HT1080 (cell line): ENCODE measurements at regions not wholly inside any gene's neighbourhood (a gene's known extent, or its start where the extent isn't known, plus 50 kb on each side); places are given as distances from the start of the nearest gene placed in this dataset.
A peak's percentile ranks its signal among the peaks of the same experiment; 100 is the strongest.

Source experiments
- DNase-seq: peaks from one replicate; pipeline ENCODE4 v3.0.0-alpha.2; 2015; ENCODE audit warnings: low read depth

GRCh38 chr9:115169003-115169402 is 51.0 kb upstream of the TNC start:
- no peak for DNase-seq

DNA sequence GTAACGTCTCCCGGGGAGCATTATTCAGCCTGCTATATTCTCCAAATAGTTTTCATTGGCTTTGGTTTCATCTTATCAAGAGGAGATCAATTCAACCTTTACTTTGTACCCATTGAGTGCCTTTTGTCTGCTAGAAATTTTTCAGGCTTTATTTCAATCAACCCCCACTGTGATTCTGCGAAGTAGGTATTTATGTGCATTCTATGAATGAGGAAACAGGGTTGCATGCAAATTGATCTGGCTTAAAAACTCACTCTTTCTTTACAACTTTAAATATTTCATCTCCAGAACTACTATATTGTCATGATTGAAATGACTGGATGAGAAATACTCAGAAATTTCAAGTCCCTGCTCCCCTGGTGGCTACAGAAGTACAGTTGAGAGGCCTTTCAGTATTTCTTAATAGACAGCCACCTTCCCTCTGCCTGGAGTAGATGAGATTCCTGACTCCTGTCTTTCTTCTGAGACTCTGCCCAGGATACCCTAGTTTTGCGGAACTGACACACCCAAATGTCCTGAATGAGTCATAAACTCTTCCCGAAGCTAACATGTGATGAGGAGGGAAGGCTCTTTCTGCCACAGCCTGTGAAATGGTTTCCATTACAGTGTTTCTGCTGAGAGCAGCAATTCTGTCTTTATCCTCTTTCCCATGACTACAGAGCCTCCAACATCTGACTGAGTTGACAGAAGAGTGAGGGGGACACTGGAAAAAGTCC is 52.6 kb upstream of the TNC start:
- peak; percentile 94 for DNase-seq

DNA sequence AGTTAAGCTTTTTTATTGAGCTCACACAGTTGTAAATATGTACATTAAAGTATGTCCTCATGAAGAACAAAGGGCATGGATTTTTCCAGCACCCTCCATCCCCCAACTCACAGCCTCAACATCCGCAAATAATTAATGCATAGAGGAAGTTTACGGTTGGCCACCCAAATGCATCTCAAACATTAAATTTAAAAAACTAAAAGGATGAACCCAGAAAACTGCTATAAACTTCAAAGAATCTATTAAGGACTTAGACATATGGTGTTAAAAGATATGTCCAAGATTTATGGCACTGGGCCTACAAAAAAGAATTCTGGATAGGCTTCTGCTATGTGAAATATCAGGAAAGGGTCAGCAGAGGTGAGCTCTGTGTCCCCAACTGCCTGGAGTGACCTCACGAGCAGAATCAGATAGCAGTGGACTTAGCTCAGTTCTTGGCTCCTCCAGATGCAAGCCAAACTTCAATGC is 54.0 kb upstream of the TNC start:
- DNase-seq: no peak

DNA sequence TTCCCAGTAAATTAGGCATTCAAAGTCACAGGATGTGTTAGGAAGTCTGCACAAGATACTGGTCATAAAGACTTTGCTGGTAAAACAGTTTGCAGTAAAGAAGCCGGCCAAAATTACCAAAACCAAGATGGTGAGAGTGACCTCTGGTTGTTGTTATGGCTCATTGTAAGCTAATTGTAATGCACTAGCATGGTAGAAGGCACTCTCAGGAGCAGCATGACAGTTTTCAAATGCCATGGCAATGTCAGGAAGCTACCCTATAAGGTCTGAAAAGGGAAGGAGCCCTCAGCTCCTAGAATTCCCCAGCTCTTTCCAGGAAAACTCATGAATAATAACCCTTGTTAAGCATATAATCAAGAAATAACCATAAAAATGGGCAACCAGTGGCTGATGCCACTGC is 64.3 kb upstream of the TNC start:
- DNase-seq: no peak

- DNase-seq: no peak
Measured at GRCh38 chr9:115183436-115183835, 65.5 kb upstream of the TNC start.

DNA sequence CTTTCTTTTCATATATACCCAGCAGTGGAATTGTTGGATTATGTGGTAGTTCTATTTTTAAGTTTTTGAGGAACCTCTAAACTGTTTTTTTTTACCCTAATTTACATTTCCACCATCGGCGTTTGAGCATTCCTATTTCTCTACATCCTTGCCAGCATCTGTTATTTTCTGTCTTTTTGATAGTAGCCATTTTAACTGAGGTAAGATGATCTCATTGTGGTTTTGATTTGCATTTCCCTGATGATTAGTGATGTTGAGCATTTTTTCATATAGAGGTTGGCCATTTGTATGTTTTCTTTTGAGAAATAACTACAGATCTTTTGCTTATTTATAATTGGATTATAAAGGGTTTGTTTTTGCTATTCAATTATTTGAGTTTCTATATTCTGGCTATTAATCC is 71.7 kb upstream of the TNC start:
- no peak for DNase-seq

DNA sequence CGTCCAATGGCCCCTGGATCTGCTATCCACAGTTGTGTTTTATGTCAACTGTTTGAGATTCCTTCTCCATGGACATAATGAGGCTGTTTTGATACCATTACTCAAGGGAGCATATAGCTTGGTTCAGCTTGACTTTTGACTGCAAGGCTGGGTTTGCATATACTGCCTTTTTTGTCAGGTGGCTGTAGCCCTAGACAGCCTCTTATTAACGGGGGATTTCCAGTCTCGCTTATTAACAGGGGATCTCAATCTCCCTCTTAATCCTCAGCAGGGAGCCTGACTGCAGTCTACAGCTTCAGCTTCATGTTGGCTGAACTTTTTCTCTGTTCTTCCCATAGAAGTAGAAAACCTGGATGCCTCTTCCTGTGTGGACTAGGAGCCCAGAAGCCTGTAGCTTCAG is 73.7 kb upstream of the TNC start:
- no peak for DNase-seq

GRCh38 chr9:115192280-115192679 is 74.3 kb upstream of the TNC start:
- DNase-seq: no peak

DNA sequence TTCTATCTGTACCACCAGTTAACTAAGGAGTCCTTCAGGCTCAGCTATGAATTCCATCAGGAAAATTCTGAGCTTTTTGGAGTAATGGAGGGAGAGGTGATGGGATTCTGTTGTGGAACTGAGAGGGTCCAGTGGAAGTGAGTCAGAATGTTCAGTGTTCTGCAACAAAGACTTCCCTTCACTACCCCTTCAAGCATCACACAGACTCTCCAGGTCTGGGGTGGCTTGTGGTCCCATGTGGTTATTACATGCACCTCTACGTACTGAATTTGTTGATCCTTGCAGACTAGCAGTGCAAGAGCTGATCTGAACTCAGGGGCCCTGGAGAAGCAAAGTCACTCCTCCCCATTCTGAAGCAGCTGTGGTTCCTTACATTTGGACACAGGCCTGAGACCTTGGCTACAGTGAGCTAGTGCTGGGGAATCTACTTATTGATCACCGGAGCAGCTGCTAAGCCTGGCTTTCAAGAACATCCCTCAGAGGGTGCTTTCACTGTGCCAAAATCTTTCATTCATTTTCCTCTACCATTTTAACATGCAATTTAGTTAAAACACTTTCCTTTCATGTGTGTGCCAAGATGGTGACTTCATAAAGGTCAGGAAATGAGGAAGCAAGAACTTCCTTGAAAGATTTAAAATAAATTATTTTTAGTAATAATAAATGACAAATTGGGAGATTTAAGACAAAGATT is 75.0 kb upstream of the TNC start:
- DNase-seq: no peak

DNA sequence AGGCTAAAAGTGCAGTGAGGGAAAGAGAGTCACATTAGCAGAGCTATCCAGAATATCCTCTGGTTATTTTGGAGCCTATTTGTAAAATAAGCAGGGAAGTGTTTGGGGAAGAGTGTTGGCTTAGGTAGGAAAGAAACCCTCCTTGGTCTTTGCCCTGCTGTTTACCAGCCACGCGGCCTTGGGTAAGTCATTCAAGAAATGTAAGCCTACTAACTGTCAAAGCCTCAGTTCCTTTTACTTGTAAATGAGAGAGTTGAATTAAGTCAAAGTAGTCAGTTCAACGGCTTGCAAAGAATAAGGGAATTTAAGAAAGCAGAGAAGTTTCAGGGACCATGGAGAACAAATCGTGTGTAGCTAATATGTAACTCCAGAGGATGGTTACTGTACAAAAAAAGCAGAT is 75.8 kb upstream of the TNC start:
- no peak for DNase-seq

- no peak for DNase-seq
Measured at GRCh38 chr9:115194216-115194615, 76.3 kb upstream of the TNC start.

- no peak for DNase-seq
Measured at GRCh38 chr9:115195912-115196311, 78.0 kb upstream of the TNC start.

DNA sequence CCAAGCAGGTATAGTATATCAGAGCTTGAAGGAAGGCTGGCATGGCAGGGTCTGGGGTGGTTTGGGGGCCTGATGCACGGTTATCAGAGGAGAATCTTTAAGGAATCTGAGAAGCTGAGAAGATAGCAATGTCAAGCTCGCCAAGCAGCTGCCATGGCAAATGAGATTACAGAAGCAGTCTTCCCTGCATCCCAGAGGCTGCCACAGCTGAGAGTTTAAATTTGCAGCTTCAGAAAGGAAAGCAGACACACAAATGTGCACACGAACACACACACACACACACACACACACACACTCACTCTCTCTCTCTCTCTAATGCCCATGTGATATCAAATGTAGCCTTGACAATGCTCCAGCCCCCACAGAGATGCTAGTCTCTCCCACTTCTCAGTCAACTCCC is 79.0 kb upstream of the TNC start:
- no peak for DNase-seq

- peak; percentile 79 for DNase-seq
Measured at GRCh38 chr9:115198001-115198400, 80.0 kb upstream of the TNC start.

- DNase-seq: no peak
Measured at GRCh38 chr9:115200711-115201505, 83.0 kb upstream of the TNC start.

- no peak for DNase-seq
Measured at GRCh38 chr9:115202181-115202580, 84.2 kb upstream of the TNC start.

DNA sequence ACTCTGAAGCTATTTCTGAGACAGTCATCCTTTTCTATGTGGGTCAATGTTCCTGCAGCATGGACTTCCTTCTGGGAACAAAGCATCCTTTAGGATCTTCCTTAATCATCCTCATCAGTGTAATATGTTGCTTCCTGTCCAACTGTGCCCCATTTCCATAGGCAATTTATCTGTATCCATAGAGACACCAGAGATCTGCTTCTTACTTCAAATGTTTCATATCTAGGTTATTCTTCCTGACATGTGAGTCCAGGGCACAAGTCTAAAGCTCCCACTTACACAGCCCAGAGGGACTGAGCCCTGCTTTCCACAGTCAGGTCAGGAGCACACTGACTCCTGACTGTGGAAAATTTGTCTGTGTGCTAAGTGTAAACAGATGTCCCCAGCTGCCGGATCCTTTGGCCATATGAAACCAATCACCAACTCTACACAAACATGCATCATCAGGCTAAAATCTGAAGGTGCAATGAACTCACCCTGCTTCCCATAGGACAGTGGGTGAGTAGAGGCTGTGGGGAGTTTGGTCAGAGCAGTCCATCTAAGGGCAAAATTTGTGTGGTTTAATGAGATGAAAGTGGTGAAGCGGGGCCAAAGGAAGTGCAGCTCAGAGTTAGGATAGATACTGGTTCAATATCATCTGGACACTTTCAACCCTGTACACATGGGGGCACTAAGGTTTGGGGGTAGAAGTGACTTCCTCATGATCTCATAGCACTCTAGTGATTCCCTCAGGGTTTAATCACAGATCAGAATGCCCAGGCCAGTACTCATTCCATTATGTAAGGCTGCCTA is 85.2 kb upstream of the TNC start:
- DNase-seq: peak; percentile 32

DNA sequence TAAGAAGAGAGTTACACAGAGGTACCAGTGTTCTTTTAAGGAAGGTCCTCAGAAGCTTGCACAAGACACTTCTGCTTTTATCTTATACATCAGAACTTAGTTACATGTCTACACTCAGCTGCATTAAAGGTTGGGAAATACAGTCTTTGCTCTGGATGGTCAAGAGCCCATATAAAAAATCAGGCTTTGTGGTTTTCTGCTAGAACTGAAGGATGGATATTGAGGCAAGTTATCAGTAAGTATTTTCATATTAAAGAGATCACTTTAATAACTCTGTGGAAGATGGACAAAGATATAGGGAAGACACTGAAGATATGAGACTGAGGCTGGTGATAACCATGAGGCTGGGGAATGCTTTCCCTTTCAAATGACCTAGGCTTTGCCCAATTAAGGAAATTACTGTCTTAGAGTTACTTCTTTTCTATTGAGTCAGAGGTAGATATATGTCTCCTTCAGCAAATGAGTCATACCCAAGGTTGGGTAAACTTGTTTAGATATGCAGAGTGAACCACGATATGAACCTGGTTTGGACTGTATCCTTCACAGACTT is 87.0 kb upstream of the TNC start:
- DNase-seq: peak; percentile 86

DNA sequence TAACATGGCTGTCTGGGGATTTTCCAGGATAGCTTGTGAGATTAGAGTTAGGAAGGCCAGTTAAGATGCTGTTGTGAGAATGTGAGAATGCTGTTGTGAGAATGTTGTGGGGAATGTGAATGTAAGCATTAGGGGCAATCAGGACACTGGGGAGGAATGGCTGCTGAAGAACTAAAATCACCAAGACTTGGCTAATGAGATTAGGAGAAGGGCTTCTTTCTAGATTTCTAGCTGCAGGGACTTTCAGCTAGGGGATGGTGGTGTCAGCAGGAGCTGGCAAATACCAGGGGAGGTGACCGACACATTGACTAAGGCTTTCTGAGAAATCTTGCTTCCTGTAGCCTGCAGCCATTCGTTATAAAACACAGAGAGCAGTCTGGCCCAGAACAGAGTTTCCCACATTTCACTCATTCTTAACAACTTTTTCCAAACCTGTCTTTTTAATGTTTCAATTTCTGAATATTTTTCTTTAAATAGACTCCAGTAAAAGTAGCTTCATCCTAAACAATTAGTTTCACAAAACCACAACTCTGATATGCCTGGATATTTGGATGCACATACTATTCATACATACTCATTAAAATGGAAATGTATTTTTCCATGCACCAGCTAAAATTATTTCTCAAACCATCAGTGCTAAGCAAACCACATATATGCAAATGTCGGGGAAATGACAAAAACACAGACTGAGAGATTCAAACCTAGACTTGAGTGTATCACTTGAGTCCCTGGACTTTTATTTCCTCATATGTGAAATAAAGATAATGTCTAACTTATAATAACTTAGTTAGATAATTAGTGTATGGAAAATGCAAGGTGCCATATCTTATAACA is 89.3 kb upstream of the TNC start:
- no peak for DNase-seq

DNA sequence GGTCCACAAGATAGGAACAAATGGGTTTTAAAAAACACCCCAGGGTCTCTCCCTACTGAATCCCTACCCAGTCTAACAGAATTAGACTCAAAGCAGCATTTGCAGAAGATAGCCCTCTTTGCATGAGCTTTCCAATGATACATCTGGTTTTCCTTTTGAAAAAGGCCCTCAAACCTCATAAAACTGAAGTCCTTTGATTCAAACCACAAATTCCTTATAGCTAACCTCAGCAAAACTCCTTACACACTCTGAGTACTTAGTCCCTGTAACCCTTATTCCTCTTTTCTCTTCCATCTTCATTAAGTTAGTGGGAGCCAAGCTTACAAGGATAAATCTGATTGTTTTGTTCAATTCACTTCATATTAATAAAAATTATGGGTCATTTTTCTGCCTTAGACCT is 90.5 kb upstream of the TNC start:
- DNase-seq: peak; percentile 58
